NCI-H510A treated with DMSO at 0.1 percent for 48 hours (cell line): ENCODE measurements at regions not wholly inside any gene's neighbourhood (a gene's known extent, or its start where the extent isn't known, plus 50 kb on each side); places are given as distances from the start of the nearest gene placed in this dataset.
A peak's percentile ranks its signal among the peaks of the same experiment; 100 is the strongest.

Experiments
- DNase-seq: peaks from one replicate; lab custom pipeline; 2025; lab: John Stamatoyannopoulos, UW

- DNase-seq, result no peak
Observed at GRCh38 chr1:188043536-188044245, 1214.9 kb downstream of the PLA2G4A start.

- DNase-seq, result no peak
Observed at GRCh38 chr1:188050250-188050649, 1221.5 kb downstream of the PLA2G4A start.

GRCh38 chr1:188056011-188056410 lies 1227.3 kb downstream of the PLA2G4A start:
- no peak for DNase-seq

- DNase-seq, result no peak
Observed at GRCh38 chr1:188058801-188059200, 1230.1 kb downstream of the PLA2G4A start.

GRCh38 chr1:188061881-188062280 lies 1233.1 kb downstream of the PLA2G4A start:
- DNase-seq, result peak; percentile 8

- DNase-seq, result no peak
Observed at GRCh38 chr1:188062456-188062855, 1233.7 kb downstream of the PLA2G4A start.

GRCh38 chr1:188065917-188066316 lies 1237.2 kb downstream of the PLA2G4A start:
- no peak for DNase-seq

GRCh38 chr1:188070848-188071247 lies 1242.1 kb downstream of the PLA2G4A start:
- DNase-seq, result no peak

GRCh38 chr1:188089015-188089414 lies 1260.3 kb downstream of the PLA2G4A start:
- DNase-seq, result no peak

- no peak for DNase-seq
Observed at GRCh38 chr1:188089461-188089860, 1260.7 kb downstream of the PLA2G4A start.

- no peak for DNase-seq
Observed at GRCh38 chr1:188096521-188096920, 1267.8 kb downstream of the PLA2G4A start.

GRCh38 chr1:188117436-188117835 lies 1288.7 kb downstream of the PLA2G4A start:
- DNase-seq, result no peak

- no peak for DNase-seq
Observed at GRCh38 chr1:188122646-188123045, 1293.9 kb downstream of the PLA2G4A start.

GRCh38 chr1:188127507-188127906 lies 1298.8 kb downstream of the PLA2G4A start:
- no peak for DNase-seq

- no peak for DNase-seq
Observed at GRCh38 chr1:188128761-188129160, 1300.0 kb downstream of the PLA2G4A start.

GRCh38 chr1:188129856-188130838 lies 1301.4 kb downstream of the PLA2G4A start:
- DNase-seq, result no peak

- DNase-seq, result no peak
Observed at GRCh38 chr1:188137221-188137620, 1308.5 kb downstream of the PLA2G4A start.

GRCh38 chr1:188140958-188141357 lies 1312.2 kb downstream of the PLA2G4A start:
- peak; percentile 39 for DNase-seq

GRCh38 chr1:188154196-188154595 lies 1325.4 kb downstream of the PLA2G4A start:
- DNase-seq, result no peak

- DNase-seq, result no peak
Observed at GRCh38 chr1:188154761-188155160, 1326.0 kb downstream of the PLA2G4A start.

GRCh38 chr1:188155261-188155660 lies 1326.5 kb downstream of the PLA2G4A start:
- no peak for DNase-seq

- DNase-seq, result no peak
Observed at GRCh38 chr1:188164459-188164858, 1335.7 kb downstream of the PLA2G4A start.

GRCh38 chr1:188166654-188167053 lies 1337.9 kb downstream of the PLA2G4A start:
- DNase-seq, result no peak
